HG03432 (cell line): ENCODE measurements at regions not wholly inside any gene's neighbourhood (a gene's known extent, or its start where the extent isn't known, plus 50 kb on each side); places are given as distances from the start of the nearest gene placed in this dataset.

Source experiments
- ATAC-seq: cut with Tn5 transposase; IDR thresholded peaks from one replicate; pipeline ENCODE4 v1.9.1; 2021; ENCODE audit warnings: mild to moderate bottlenecking, moderate library complexity; ENCODE audit not compliant: unreplicated experiment

GRCh38 chr4:187294861-187295260, 571.2 kb upstream of the FAT1 start:
- no peak for ATAC-seq

GRCh38 chr4:187301923-187302322, 578.3 kb upstream of the FAT1 start:
- no peak for ATAC-seq

GRCh38 chr4:187302457-187303150, 578.9 kb upstream of the FAT1 start:
- no peak for ATAC-seq

- no peak for ATAC-seq
These were observed 580.5 kb upstream of the FAT1 start for GRCh38 chr4:187304133-187304532.

- ATAC-seq: no peak
These were observed 583.5 kb upstream of the FAT1 start for GRCh38 chr4:187307131-187307530.

GRCh38 chr4:187309456-187309855, 585.8 kb upstream of the FAT1 start:
- ATAC-seq: no peak

GRCh38 chr4:187312299-187312698, 588.6 kb upstream of the FAT1 start:
- no peak for ATAC-seq

- ATAC-seq: no peak
These were observed 594.1 kb upstream of the FAT1 start for GRCh38 chr4:187317799-187318198.

- ATAC-seq: no peak
These were observed 598.1 kb upstream of the FAT1 start for GRCh38 chr4:187321711-187322110.

GRCh38 chr4:187332141-187332540, 608.5 kb upstream of the FAT1 start:
- ATAC-seq: no peak

GRCh38 chr4:187333151-187333550, 609.5 kb upstream of the FAT1 start:
- ATAC-seq: no peak

- ATAC-seq: no peak
These were observed 611.7 kb upstream of the FAT1 start for GRCh38 chr4:187335339-187335738.

GRCh38 chr4:187354740-187355139, 631.1 kb upstream of the FAT1 start:
- no peak for ATAC-seq

- no peak for ATAC-seq
These were observed 633.5 kb upstream of the FAT1 start for GRCh38 chr4:187357045-187357643.

GRCh38 chr4:187357821-187358220, 634.2 kb upstream of the FAT1 start:
- no peak for ATAC-seq

- ATAC-seq: no peak
These were observed 632.4 kb upstream of the ZFP42 start for GRCh38 chr4:187362937-187363857.

- no peak for ATAC-seq
These were observed 631.2 kb upstream of the ZFP42 start for GRCh38 chr4:187364401-187364800.

GRCh38 chr4:187364851-187365250, 630.7 kb upstream of the ZFP42 start:
- ATAC-seq: no peak

- no peak for ATAC-seq
These were observed 629.0 kb upstream of the ZFP42 start for GRCh38 chr4:187366530-187366929.

GRCh38 chr4:187370918-187371317, 624.7 kb upstream of the ZFP42 start:
- no peak for ATAC-seq

GRCh38 chr4:187378441-187378840, 617.1 kb upstream of the ZFP42 start:
- ATAC-seq: no peak

- no peak for ATAC-seq
These were observed 615.4 kb upstream of the ZFP42 start for GRCh38 chr4:187380181-187380581.
